ENCODE measurements at regions not wholly inside any gene's neighbourhood (a gene's known extent, or its start where the extent isn't known, plus 50 kb on each side); places are given as distances from the start of the nearest gene placed in this dataset.

- Histone ChIP-seq H3K27me3 (ENCODE audit: control insufficient read depth, insufficient read depth, low read length) (no peaks in the 10 kb centered on the region), H3K36me3 (ENCODE audit: control insufficient read depth, insufficient read depth, low read length) (no peaks in the 10 kb centered on the region), H3K4me3 (ENCODE audit: low read depth, low read length) (no peak overlapping the region)
- no peak for DNase-seq (ENCODE audit: low read depth)
- TF ChIP-seq, protein P1, sequence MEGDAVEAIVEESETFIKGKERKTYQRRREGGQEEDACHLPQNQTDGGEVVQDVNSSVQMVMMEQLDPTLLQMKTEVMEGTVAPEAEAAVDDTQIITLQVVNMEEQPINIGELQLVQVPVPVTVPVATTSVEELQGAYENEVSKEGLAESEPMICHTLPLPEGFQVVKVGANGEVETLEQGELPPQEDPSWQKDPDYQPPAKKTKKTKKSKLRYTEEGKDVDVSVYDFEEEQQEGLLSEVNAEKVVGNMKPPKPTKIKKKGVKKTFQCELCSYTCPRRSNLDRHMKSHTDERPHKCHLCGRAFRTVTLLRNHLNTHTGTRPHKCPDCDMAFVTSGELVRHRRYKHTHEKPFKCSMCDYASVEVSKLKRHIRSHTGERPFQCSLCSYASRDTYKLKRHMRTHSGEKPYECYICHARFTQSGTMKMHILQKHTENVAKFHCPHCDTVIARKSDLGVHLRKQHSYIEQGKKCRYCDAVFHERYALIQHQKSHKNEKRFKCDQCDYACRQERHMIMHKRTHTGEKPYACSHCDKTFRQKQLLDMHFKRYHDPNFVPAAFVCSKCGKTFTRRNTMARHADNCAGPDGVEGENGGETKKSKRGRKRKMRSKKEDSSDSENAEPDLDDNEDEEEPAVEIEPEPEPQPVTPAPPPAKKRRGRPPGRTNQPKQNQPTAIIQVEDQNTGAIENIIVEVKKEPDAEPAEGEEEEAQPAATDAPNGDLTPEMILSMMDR (IDR thresholded peaks at IDR 0.05; ENCODE audit: insufficient read depth, low read length, poor library complexity, severe bottlenecking), result no peak
These were observed 373.3 kb downstream of the GBE1 start for GRCh38 chr3:81388191-81388590.

DNA sequence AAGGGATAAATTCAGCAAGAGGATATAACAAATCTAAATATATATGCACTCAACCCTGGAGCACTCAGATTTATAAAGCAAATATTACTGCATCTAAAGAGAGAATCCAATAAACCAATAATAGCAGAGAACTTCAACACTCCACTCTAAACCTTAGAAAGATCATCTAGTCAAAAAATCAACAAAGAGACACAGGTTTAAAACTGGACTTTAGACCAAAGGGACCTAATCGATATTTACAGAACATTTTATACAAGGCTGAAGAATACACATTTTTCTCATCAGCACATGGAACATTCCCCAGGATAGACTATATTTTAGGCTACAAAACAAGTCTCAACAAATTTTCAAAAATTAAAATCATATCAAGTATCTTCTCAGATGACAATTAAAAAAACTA lies 379.0 kb downstream of the GBE1 start:
- Histone ChIP-seq H3K4me3 (ENCODE audit: low read depth, low read length) (no peak overlapping the region), H3K36me3 (ENCODE audit: control insufficient read depth, insufficient read depth, low read length) (no peaks in the 10 kb centered on the region), H3K27me3 (ENCODE audit: control insufficient read depth, insufficient read depth, low read length) (no peaks in the 10 kb centered on the region)
- TF ChIP-seq, protein P1 (IDR thresholded peaks at IDR 0.05; ENCODE audit: insufficient read depth, low read length, poor library complexity, severe bottlenecking), result no peak
- no peak for DNase-seq (ENCODE audit: low read depth)

- DNase-seq (ENCODE audit: low read depth), result no peak
- Histone ChIP-seq H3K36me3 (ENCODE audit: control insufficient read depth, insufficient read depth, low read length) (no peaks in the 10 kb centered on the region), H3K27me3 (ENCODE audit: control insufficient read depth, insufficient read depth, low read length) (no peaks in the 10 kb centered on the region), H3K4me3 (ENCODE audit: low read depth, low read length) (no peak overlapping the region)
- TF ChIP-seq, protein P1 (IDR thresholded peaks at IDR 0.05; ENCODE audit: insufficient read depth, low read length, poor library complexity, severe bottlenecking), result no peak
These were observed 381.2 kb downstream of the GBE1 start for GRCh38 chr3:81380234-81380633.

- no peaks in the 10 kb centered on the region for H3K27me3 ChIP-seq (ENCODE audit: control insufficient read depth, insufficient read depth, low read length)
- TF ChIP-seq, protein P1 (IDR thresholded peaks at IDR 0.05; ENCODE audit: insufficient read depth, low read length, poor library complexity, severe bottlenecking), result no peak
- no peak for DNase-seq (ENCODE audit: low read depth)
- no peaks in the 10 kb centered on the region for H3K36me3 ChIP-seq (ENCODE audit: control insufficient read depth, insufficient read depth, low read length)
- H3K4me3 ChIP-seq (ENCODE audit: low read depth, low read length), result no peak overlapping the region
These were observed 382.7 kb downstream of the GBE1 start for GRCh38 chr3:81378552-81379293.

- Histone ChIP-seq H3K4me3 (ENCODE audit: low read depth, low read length) (no peak overlapping the region), H3K36me3 (ENCODE audit: control insufficient read depth, insufficient read depth, low read length) (no peaks in the 10 kb centered on the region), H3K27me3 (ENCODE audit: control insufficient read depth, insufficient read depth, low read length) (no peaks in the 10 kb centered on the region)
- DNase-seq (ENCODE audit: low read depth), result no peak
- TF ChIP-seq, protein P1 (IDR thresholded peaks at IDR 0.05; ENCODE audit: insufficient read depth, low read length, poor library complexity, severe bottlenecking), result no peak
These were observed 385.5 kb downstream of the GBE1 start for GRCh38 chr3:81375921-81376320.

DNA sequence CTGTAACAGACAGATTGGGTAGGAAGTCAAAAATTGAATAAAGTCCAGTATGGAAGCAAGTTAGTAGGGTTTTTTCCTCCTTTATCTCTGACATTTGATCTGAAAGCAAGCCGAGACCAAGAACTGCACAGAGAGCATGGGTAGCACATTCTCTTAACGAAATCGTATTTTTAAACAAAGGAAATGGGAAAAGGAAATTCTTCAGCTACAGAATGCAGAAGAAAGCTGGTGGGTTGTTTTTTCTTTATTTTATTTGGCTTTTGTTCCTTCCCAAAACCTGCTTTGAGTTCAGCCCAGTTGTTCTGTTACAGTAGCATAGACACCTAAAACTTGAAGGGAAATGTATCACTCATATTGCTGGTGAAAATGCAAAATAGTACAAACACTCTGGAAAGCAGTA lies 397.0 kb downstream of the GBE1 start:
- no peaks in the 10 kb centered on the region for H3K27me3 ChIP-seq (ENCODE audit: control insufficient read depth, insufficient read depth, low read length)
- DNase-seq (ENCODE audit: low read depth), result no peak
- H3K36me3 ChIP-seq (ENCODE audit: control insufficient read depth, insufficient read depth, low read length), result no peaks in the 10 kb centered on the region
- TF ChIP-seq, protein P1 (IDR thresholded peaks at IDR 0.05; ENCODE audit: insufficient read depth, low read length, poor library complexity, severe bottlenecking), result no peak
- H3K4me3 ChIP-seq (ENCODE audit: low read depth, low read length), result no peak overlapping the region

Measured in kidney epithelial cell (primary cell).